ENCODE measurements at regions not wholly inside any gene's neighbourhood (a gene's known extent, or its start where the extent isn't known, plus 50 kb on each side); places are given as distances from the start of the nearest gene placed in this dataset.

- no peak for TF ChIP-seq CTCF (IDR thresholded peaks at IDR 0.05)
Observed at GRCh38 chr20:12315652-12316051, 398.0 kb downstream of the BTBD3 start.

GRCh38 chr20:12316794-12317193, 399.1 kb downstream of the BTBD3 start:
- intact Hi-C loops (cut with DNase I), result no loop called here
- H3K4me3 ChIP-seq, result no peak overlapping the region
- no peaks in the 10 kb centered on the region for H3K9me3 ChIP-seq
- no peak for DNase-seq (ENCODE audit: low spot score in 2 of 2)
- H3K27ac ChIP-seq, result no peak overlapping the region
- no peak for TF ChIP-seq CTCF (IDR thresholded peaks at IDR 0.05)
- no peaks in the 10 kb centered on the region for H3K27me3 ChIP-seq
- H3K36me3 ChIP-seq, result no peaks in the 10 kb centered on the region
- no peaks in the 10 kb centered on the region for H3K4me1 ChIP-seq

More at GRCh38 chr20:12315652-12316051, 398.0 kb downstream of the BTBD3 start:
- DNase-seq (ENCODE audit: low spot score in 2 of 2), result no peak
- Histone ChIP-seq H3K36me3 (no peaks in the 10 kb centered on the region), H3K27me3 (no peaks in the 10 kb centered on the region), H3K27ac (no peak overlapping the region), H3K4me1 (no peaks in the 10 kb centered on the region), H3K4me3 (no peak overlapping the region), H3K9me3 (no peaks in the 10 kb centered on the region)
- intact Hi-C loops (cut with DNase I), result no loop called here

- Histone ChIP-seq H3K27ac (no peak overlapping the region), H3K36me3 (no peaks in the 10 kb centered on the region), H3K4me3 (no peak overlapping the region), H3K27me3 (no peaks in the 10 kb centered on the region), H3K9me3 (no peaks in the 10 kb centered on the region), H3K4me1 (no peaks in the 10 kb centered on the region)
- intact Hi-C loops (cut with DNase I), result no loop called here
- TF ChIP-seq CTCF (IDR thresholded peaks at IDR 0.05), result no peak
- DNase-seq (ENCODE audit: low spot score in 2 of 2), result no peak
Observed at GRCh38 chr20:12317433-12317832, 399.7 kb downstream of the BTBD3 start.

GRCh38 chr20:12318043-12318442, 400.4 kb downstream of the BTBD3 start:
- Histone ChIP-seq H3K9me3 (no peaks in the 10 kb centered on the region), H3K4me3 (no peak overlapping the region), H3K27me3 (no peaks in the 10 kb centered on the region), H3K27ac (no peak overlapping the region), H3K36me3 (no peaks in the 10 kb centered on the region), H3K4me1 (no peaks in the 10 kb centered on the region)
- intact Hi-C loops (cut with DNase I), result no loop called here
- no peak for TF ChIP-seq CTCF (IDR thresholded peaks at IDR 0.05)
- DNase-seq (ENCODE audit: low spot score in 2 of 2), result no peak

DNA sequence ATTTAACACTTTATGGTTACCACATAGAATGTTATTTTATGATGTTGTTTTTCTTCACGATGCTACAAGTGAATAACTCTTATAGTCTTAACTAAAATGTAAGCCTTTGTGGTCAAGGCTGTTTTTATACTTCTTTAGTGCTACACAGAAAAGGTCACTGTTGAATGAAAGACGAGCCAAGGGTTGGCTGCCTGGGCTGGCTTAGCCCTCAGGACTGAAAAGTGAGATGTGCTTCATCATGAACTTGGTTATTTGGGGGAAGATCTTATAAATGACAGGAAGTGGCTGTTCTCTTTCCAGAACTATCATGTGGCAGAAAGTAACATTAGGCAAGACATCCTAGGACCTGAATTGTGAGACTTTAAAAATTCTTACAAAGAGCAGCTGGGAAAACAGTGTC, 404.0 kb downstream of the BTBD3 start:
- Histone ChIP-seq H3K4me3 (no peak overlapping the region), H3K27ac (no peak overlapping the region), H3K27me3 (no peaks in the 10 kb centered on the region), H3K36me3 (no peaks in the 10 kb centered on the region), H3K9me3 (no peaks in the 10 kb centered on the region), H3K4me1 (no peaks in the 10 kb centered on the region)
- DNase-seq (ENCODE audit: low spot score in 2 of 2), result no peak
- intact Hi-C loops (cut with DNase I), result no loop called here
- TF ChIP-seq CTCF (IDR thresholded peaks at IDR 0.05), result no peak

DNA sequence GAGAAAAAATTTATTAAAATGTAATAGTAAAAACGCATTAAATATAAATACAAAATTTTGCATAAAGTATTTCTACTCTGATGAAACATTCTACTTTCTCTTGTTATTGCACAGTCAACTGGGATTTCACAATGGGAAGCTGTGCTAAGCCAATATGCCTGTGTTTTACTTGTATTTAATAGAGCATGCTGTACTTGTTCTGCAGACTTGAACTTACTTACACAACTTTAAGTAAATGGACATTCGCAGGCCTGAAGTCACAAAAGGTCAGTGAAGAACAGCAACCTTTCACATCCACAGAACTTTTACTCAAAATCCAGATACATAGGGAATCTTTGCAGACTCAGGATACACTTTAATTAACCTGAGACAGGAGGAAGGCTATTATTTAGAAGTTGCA, 409.5 kb downstream of the BTBD3 start:
- Histone ChIP-seq H3K27ac (no peak overlapping the region), H3K36me3 (no peaks in the 10 kb centered on the region), H3K4me1 (no peaks in the 10 kb centered on the region), H3K4me3 (no peak overlapping the region), H3K9me3 (no peaks in the 10 kb centered on the region), H3K27me3 (no peaks in the 10 kb centered on the region)
- intact Hi-C loops (cut with DNase I), result no loop called here
- no peak for TF ChIP-seq CTCF (IDR thresholded peaks at IDR 0.05)
- DNase-seq (ENCODE audit: low spot score in 2 of 2), result no peak
